ENCODE measurements at regions not wholly inside any gene's neighbourhood (a gene's known extent, or its start where the extent isn't known, plus 50 kb on each side); places are given as distances from the start of the nearest gene placed in this dataset.

DNA sequence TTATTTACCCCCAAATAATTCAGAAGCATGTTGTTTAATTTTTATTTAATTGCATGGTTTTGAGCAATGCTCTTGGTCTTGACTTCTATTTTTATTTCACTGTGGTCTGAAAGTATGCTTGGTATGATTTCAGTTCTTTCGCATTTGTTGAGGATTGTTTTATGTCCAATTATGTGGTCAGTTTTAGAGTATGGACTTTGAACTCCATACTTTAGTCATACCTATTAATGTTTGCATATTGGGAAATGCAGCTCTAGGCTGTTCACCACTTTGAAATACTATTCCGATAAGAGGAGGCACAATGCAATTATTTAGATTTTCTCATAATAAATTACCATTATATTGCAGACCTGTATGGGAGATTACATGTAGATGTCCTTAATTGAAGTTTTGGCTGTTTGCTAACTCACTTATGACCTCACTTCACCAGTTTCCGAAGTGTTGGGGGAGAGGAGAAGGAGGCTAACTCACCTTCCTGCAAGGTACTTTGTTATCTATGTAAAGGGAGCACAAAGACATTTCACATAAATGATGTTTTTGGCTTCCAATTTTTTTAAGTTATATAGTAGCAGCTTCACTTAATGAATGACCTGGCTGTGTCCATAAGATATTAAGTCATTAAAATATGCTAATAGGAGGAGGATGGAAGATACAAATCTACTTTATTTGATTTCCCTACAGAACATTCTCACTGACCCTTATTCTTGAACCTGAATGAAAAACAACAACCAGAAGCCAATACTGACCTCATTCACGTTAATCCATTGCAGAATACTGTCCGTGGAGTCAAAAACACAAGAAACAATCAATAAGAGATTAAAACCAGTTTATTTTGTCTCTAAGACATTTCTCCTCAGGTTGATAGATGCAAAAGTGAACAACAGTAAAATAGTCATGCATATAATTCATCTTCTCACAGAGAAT, 970.3 kb upstream of the ARRDC3 start:
- no TSS peak for BruUV-seq (replicated peaks)
- H3K9me1 ChIP-seq (replicated peaks; ENCODE audit: control insufficient read depth, extremely low read depth, insufficient read depth, low read length): no peaks in the 10 kb centered on the region
- H3K36me3 ChIP-seq (ENCODE audit: control insufficient read depth in 2 of 2, extremely low read depth in 1 of 2, insufficient read depth in 2 of 2, low read length in 2 of 2): no peaks in the 10 kb centered on the region
- TF ChIP-seq MYC (IDR thresholded peaks at IDR 0.05; ENCODE audit: low read depth, low read length): no peak
- no peak for TF ChIP-seq POLR2AphosphoS5 (IDR thresholded peaks at IDR 0.05; ENCODE audit: insufficient read depth, low read depth, low read length)
- no peak for TF ChIP-seq GATA2 (IDR thresholded peaks at IDR 0.05; ENCODE audit: insufficient read depth, insufficient read length, low read depth, low read length)
- no peak for TF ChIP-seq FOS (IDR thresholded peaks at IDR 0.05; ENCODE audit: borderline replicate concordance, insufficient read depth, low read length)
- TF ChIP-seq, protein P1, sequence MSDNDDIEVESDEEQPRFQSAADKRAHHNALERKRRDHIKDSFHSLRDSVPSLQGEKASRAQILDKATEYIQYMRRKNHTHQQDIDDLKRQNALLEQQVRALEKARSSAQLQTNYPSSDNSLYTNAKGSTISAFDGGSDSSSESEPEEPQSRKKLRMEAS (IDR thresholded peaks at IDR 0.05; ENCODE audit: insufficient read depth, insufficient read length): no peak
- no peak overlapping the region for H3K9ac ChIP-seq (replicated peaks; ENCODE audit: extremely low read depth, insufficient read depth, low read length)
- H3K79me2 ChIP-seq (ENCODE audit: control insufficient read depth, insufficient read depth, low read length): no peaks in the 10 kb centered on the region
- no peak overlapping the region for H3K27ac ChIP-seq (ENCODE audit: insufficient read depth, low read depth, low read length)
- no peaks in the 10 kb centered on the region for H3K27me3 ChIP-seq (ENCODE audit: control insufficient read depth in 2 of 2, insufficient read depth in 2 of 2, low read length in 2 of 2)
- POLR2A ChIA-PET: no interaction called here
- CTCF ChIA-PET: no interaction called here
- dilution Hi-C loops (cut with MboI; ENCODE audit: extremely low pct_ligation_motif_present, low sequenced_read_pairs): no loop called here
- no peak for FAIRE-seq
- no peaks in the 10 kb centered on the region for H4K20me1 ChIP-seq (replicated peaks; ENCODE audit: control insufficient read depth, extremely low read depth, insufficient read depth, low read length)
- H3K9me3 ChIP-seq (replicated peaks; ENCODE audit: control insufficient read depth, insufficient read depth, low read length): no peaks in the 10 kb centered on the region
- no peak overlapping the region for H2AFZ ChIP-seq (ENCODE audit: low read depth, low read length)
- no peak overlapping the region for H3K4me2 ChIP-seq (ENCODE audit: insufficient read depth, low read length)
- H3K4me3 ChIP-seq (replicated peaks in 1 of 3; ENCODE audit: insufficient read depth in 1 of 3, low read depth in 1 of 3, low read length in 3 of 3): no peak overlapping the region
- H3K4me1 ChIP-seq (ENCODE audit: control insufficient read depth, extremely low read depth, insufficient read depth, low read length): no peaks in the 10 kb centered on the region
- no peak for DNase-seq (ENCODE audit: low read depth, low spot score)
- intact Hi-C loops (cut with micrococcal nuclease): no loop called here

DNA sequence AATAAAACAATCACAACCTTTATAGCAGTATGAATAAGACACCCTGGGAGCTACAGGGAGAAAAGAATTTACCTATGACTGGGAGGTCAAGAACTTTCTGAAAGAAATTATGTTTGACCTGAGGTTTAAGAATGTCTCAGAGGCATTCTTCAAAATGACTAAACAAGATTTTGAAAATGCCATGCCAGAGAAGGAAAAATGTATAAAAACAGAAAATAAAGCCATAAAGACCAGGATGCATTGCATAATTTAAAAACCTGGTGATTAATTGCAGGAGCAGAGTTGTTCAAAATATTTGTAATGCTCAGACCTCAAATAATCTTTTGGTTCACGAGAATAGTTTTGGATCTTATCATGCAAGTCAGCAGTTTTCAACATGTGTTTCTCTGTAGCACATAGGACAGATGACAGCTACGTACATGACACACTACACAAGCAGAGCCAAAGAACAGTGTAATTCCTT, 954.7 kb upstream of the ARRDC3 start:
- H3K27ac ChIP-seq (ENCODE audit: insufficient read depth, low read depth, low read length): no peak overlapping the region
- no peaks in the 10 kb centered on the region for H3K27me3 ChIP-seq (ENCODE audit: control insufficient read depth in 2 of 2, insufficient read depth in 2 of 2, low read length in 2 of 2)
- ChIA-PET POLR2A (no interaction called here), CTCF (no interaction called here)
- intact Hi-C loops (cut with micrococcal nuclease): no loop called here
- BruUV-seq (replicated peaks): no TSS peak
- no peak overlapping the region for H3K4me2 ChIP-seq (ENCODE audit: insufficient read depth, low read length)
- H3K9me3 ChIP-seq (replicated peaks; ENCODE audit: control insufficient read depth, insufficient read depth, low read length): no peaks in the 10 kb centered on the region
- no peaks in the 10 kb centered on the region for H4K20me1 ChIP-seq (replicated peaks; ENCODE audit: control insufficient read depth, extremely low read depth, insufficient read depth, low read length)
- H3K9me1 ChIP-seq (replicated peaks; ENCODE audit: control insufficient read depth, extremely low read depth, insufficient read depth, low read length): no peaks in the 10 kb centered on the region
- H3K4me1 ChIP-seq (ENCODE audit: control insufficient read depth, extremely low read depth, insufficient read depth, low read length): no peaks in the 10 kb centered on the region
- dilution Hi-C loops (cut with MboI; ENCODE audit: extremely low pct_ligation_motif_present, low sequenced_read_pairs): no loop called here
- H2AFZ ChIP-seq (ENCODE audit: low read depth, low read length): no peak overlapping the region
- FAIRE-seq: no peak
- H3K4me3 ChIP-seq (replicated peaks in 1 of 3; ENCODE audit: insufficient read depth in 1 of 3, low read depth in 1 of 3, low read length in 3 of 3): no peak overlapping the region
- no peaks in the 10 kb centered on the region for H3K36me3 ChIP-seq (ENCODE audit: control insufficient read depth in 2 of 2, extremely low read depth in 1 of 2, insufficient read depth in 2 of 2, low read length in 2 of 2)
- H3K79me2 ChIP-seq (ENCODE audit: control insufficient read depth, insufficient read depth, low read length): no peaks in the 10 kb centered on the region
- no peak overlapping the region for H3K9ac ChIP-seq (replicated peaks; ENCODE audit: extremely low read depth, insufficient read depth, low read length)
- TF ChIP-seq POLR2AphosphoS5 (IDR thresholded peaks at IDR 0.05; ENCODE audit: insufficient read depth, low read depth, low read length): no peak
- no peak for TF ChIP-seq MYC (IDR thresholded peaks at IDR 0.05; ENCODE audit: low read depth, low read length)
- no peak for TF ChIP-seq GATA2 (IDR thresholded peaks at IDR 0.05; ENCODE audit: insufficient read depth, insufficient read length, low read depth, low read length)
- no peak for TF ChIP-seq JUN (IDR thresholded peaks at IDR 0.05; ENCODE audit: borderline replicate concordance, insufficient read depth, insufficient read length, low read depth)
- no peak for TF ChIP-seq CTCF (IDR thresholded peaks at IDR 0.05; ENCODE audit: extremely low read depth in 1 of 2, insufficient read depth in 1 of 2, low read depth in 1 of 2, low read length in 2 of 2)
- no peak for TF ChIP-seq EZH2 (IDR thresholded peaks at IDR 0.05; ENCODE audit: borderline replicate concordance, low read depth, low read length, severe bottlenecking)
- TF ChIP-seq FOS (IDR thresholded peaks at IDR 0.05; ENCODE audit: borderline replicate concordance, insufficient read depth, low read length): no peak
- DNase-seq (ENCODE audit: low read depth, low spot score): no peak

All from endothelial cell of umbilical vein (primary cell).